OCI-LY7 (cell line): ENCODE measurements at regions not wholly inside any gene's neighbourhood (a gene's known extent, or its start where the extent isn't known, plus 50 kb on each side); places are given as distances from the start of the nearest gene placed in this dataset.

ENCODE experiments used
- BruUV-seq: library from RNA; stranded (reverse); fragments of 400-500 nt; replicated peaks from 2 replicates; lab custom pipeline; 2021; lab: Mats Ljungman, UMichigan
- CTCF ChIA-PET: fragments of 300-600 bp; sonication (Branson Sonifier 250); formaldehyde crosslinking; loops from one replicate; lab custom pipeline; 2022; ENCODE audit warnings: antibody characterized with exemption; ENCODE audit not compliant: unreplicated experiment; lab: Charles Lee
- POLR2A ChIA-PET: fragments of 300-600 bp; sonication (Branson Sonifier 250); formaldehyde crosslinking; loops from one replicate; lab custom pipeline; 2022; ENCODE audit warnings: antibody characterized with exemption; lab: Charles Lee
- DNase-seq: peaks from one replicate; pipeline ENCODE4 v3.0.0-alpha.2; 2015; ENCODE audit warnings: low spot score
- H2AFZ ChIP-seq: fragments of 200-600 bp; sonication (generic), shearing (Covaris generic); 2 replicates; pipeline ENCODE4 v1.6.1; 2014; ENCODE audit warnings: mild to moderate bottlenecking, antibody characterized with exemption, low read length, moderate library complexity
- H3K27ac ChIP-seq: fragments of 200-600 bp; sonication (generic); 2 replicates; pipeline ENCODE4 v1.5.1; 2014; ENCODE audit warnings: mixed run types, low read depth, mild to moderate bottlenecking, moderate library complexity, low read length, inconsistent platforms; ENCODE audit not compliant: poor library complexity, severe bottlenecking
- H3K36me3 ChIP-seq: fragments of 200-600 bp; sonication (generic); 2 replicates; pipeline ENCODE4 v1.6.1; 2014; ENCODE audit warnings: mild to moderate bottlenecking, antibody characterized with exemption, low read length, moderate library complexity, mixed read lengths; ENCODE audit not compliant: insufficient read depth
- H3K4me1 ChIP-seq: fragments of 200-600 bp; sonication (generic); 2 replicates; pipeline ENCODE4 v1.5.1; 2014; ENCODE audit warnings: mild to moderate bottlenecking, low read length; ENCODE audit not compliant: insufficient read depth, poor library complexity, severe bottlenecking
- H3K4me2 ChIP-seq: fragments of 200-600 bp; sonication (generic); 2 replicates; pipeline ENCODE4 v1.6.1; 2014; ENCODE audit warnings: mild to moderate bottlenecking, low read length
- H3K4me3 ChIP-seq: fragments of 200-600 bp; sonication (generic); 2 replicates; pipeline ENCODE4 v1.5.1; 2014; ENCODE audit warnings: mild to moderate bottlenecking, low read depth, low read length; ENCODE audit not compliant: poor library complexity, severe bottlenecking
- H3K79me2 ChIP-seq: fragments of 200-600 bp; sonication (generic); 2 replicates; pipeline ENCODE4 v1.6.1; 2016; ENCODE audit warnings: low read depth, mild to moderate bottlenecking, low read length, moderate library complexity, mixed read lengths; ENCODE audit not compliant: insufficient read depth
- H3K9me2 ChIP-seq: fragments of 200-600 bp; sonication (generic); 2 replicates; pipeline ENCODE4 v1.6.1; 2016; ENCODE audit warnings: mild to moderate bottlenecking, low read length, mixed read lengths; ENCODE audit not compliant: insufficient read depth
- H3K9me3 ChIP-seq: fragments of 200-600 bp; sonication (generic); 2 replicates; pipeline ENCODE4 v1.6.1; 2014; ENCODE audit warnings: mild to moderate bottlenecking, mixed run types, low read length, mixed read lengths
- H4K20me1 ChIP-seq: fragments of 200-600 bp; sonication (generic); 2 replicates; pipeline ENCODE4 v1.6.1; 2014; ENCODE audit warnings: mild to moderate bottlenecking, antibody characterized with exemption, low read length, moderate library complexity, mixed read lengths; ENCODE audit not compliant: insufficient read depth
- CTCF ChIP-seq: fragments of 200-600 bp; sonication (generic); conservative IDR thresholded peaks from 2 replicates; pipeline ENCODE4 v1.5.1; 2014; ENCODE audit warnings: mild to moderate bottlenecking, antibody characterized with exemption, low read length, moderate library complexity, mixed read lengths
- EZH2phosphoT487 ChIP-seq: fragments of 200-600 bp; sonication (generic); IDR thresholded peaks from 2 replicates; pipeline ENCODE4 v1.6.1; 2018; ENCODE audit warnings: low read depth, borderline replicate concordance, mild to moderate bottlenecking, mixed run types, antibody characterized with exemption, low read length, moderate library complexity, mixed read lengths
- intact Hi-C: fragments of 100-400 bp; cut with micrococcal nuclease; formaldehyde crosslinking; loops from one replicate; pipeline ENCODE4 v1.10.0; 2022; ENCODE audit not compliant: unreplicated experiment

- ChIA-PET POLR2A (no interaction called here), CTCF (no interaction called here)
- Histone ChIP-seq H3K27ac (no peak overlapping the region), H3K9me3 (no peaks in the 10 kb centered on the region), H3K36me3 (no peaks in the 10 kb centered on the region), H3K9me2 (no peaks in the 10 kb centered on the region), H3K4me3 (no peak overlapping the region), H3K4me1 (no peaks in the 10 kb centered on the region), H3K79me2 (no peaks in the 10 kb centered on the region), H3K4me2 (no peak overlapping the region), H4K20me1 (no peaks in the 10 kb centered on the region), H2AFZ (no peak overlapping the region)
- no peak for TF ChIP-seq EZH2phosphoT487
- intact Hi-C loops = no loop called here
- BruUV-seq = no TSS peak
- DNase-seq = no peak
These were observed 830.9 kb upstream of the GJE1 start for GRCh38 chr6:141301779-141302178.

- ChIA-PET POLR2A (interaction anchor here (0.5 to 1.1 kb wide), 3 partner anchors 55 to 240 kb away, joined by 3 to 4 read pairs (median 3); no protein-coding TSS in a partner anchor), CTCF (no interaction called here)
- no peak overlapping the region for H3K4me2 ChIP-seq
- intact Hi-C loops = no loop called here
- no peaks in the 10 kb centered on the region for H3K9me3 ChIP-seq
- H3K4me3 ChIP-seq = no peak overlapping the region
- H3K9me2 ChIP-seq = no peaks in the 10 kb centered on the region
- H2AFZ ChIP-seq = no peak overlapping the region
- no peak overlapping the region for H3K27ac ChIP-seq
- no peaks in the 10 kb centered on the region for H4K20me1 ChIP-seq
- no peak for TF ChIP-seq EZH2phosphoT487
- TF ChIP-seq CTCF = no peak
- DNase-seq = no peak
- no peaks in the 10 kb centered on the region for H3K4me1 ChIP-seq
- no TSS peak for BruUV-seq
- no peaks in the 10 kb centered on the region for H3K36me3 ChIP-seq
- H3K79me2 ChIP-seq = no peaks in the 10 kb centered on the region
These were observed 841.6 kb upstream of the GJE1 start for GRCh38 chr6:141290941-141291721.

- Histone ChIP-seq H3K79me2 (no peaks in the 10 kb centered on the region), H3K4me2 (no peak overlapping the region), H3K4me1 (no peaks in the 10 kb centered on the region), H3K36me3 (no peaks in the 10 kb centered on the region), H3K4me3 (no peak overlapping the region), H3K9me2 (no peaks in the 10 kb centered on the region), H3K27ac (no peak overlapping the region), H3K9me3 (no peaks in the 10 kb centered on the region), H4K20me1 (no peaks in the 10 kb centered on the region), H2AFZ (no peak overlapping the region)
- no TSS peak for BruUV-seq
- CTCF ChIA-PET = no interaction called here
- DNase-seq = no peak
- POLR2A ChIA-PET = no interaction called here
- no peak for TF ChIP-seq CTCF
- TF ChIP-seq EZH2phosphoT487 = no peak
- intact Hi-C loops = no loop called here
These were observed 843.8 kb upstream of the GJE1 start for GRCh38 chr6:141288947-141289346.
